K562 (cell line): ENCODE measurements at regions not wholly inside any gene's neighbourhood (a gene's known extent, or its start where the extent isn't known, plus 50 kb on each side); places are given as distances from the start of the nearest gene placed in this dataset.

Experiments used
- CHD4 ChIP-seq: fragments of 200-600 bp; sonication (generic); IDR thresholded peaks from 3 replicates; pipeline ENCODE4 v1.6.1; 2012; ENCODE audit warnings: low read depth, mild to moderate bottlenecking, mixed read lengths, low read length, inconsistent platforms; ENCODE audit not compliant: insufficient read depth, insufficient replicate concordance, poor library complexity, severe bottlenecking
- CTCF ChIP-seq, 3 experiments: IDR thresholded peaks in 2 of 3; conservative IDR thresholded peaks in 1 of 3; 2 replicates each; pipeline ENCODE4 v1.5.1; 2011 to 2012; ENCODE audit warnings: low read length in 3 of 3, mild to moderate bottlenecking in 3 of 3, control low read depth in 2 of 3, improper control_type of control experiment in 1 of 3, inconsistent platforms in 1 of 3, low read depth in 1 of 3, mixed read lengths in 1 of 3, moderate library complexity in 1 of 3; ENCODE audit not compliant: insufficient read depth in 2 of 3
- JUN ChIP-seq, 2 experiments: sonication (generic) in 1 of 2; formaldehyde crosslinking in 1 of 2; IDR thresholded peaks; 2 replicates each; pipeline versions ENCODE4 v1.6.1 to v1.8.0; 2012 to 2022; ENCODE audit warnings: borderline replicate concordance in 2 of 2, mild to moderate bottlenecking in 2 of 2, improper control_type of control experiment in 1 of 2, low read depth in 1 of 2, low read length in 1 of 2, missing genetic modification reagents in 1 of 2
- KAT2B ChIP-seq: IDR thresholded peaks from one replicate; pipeline ENCODE4 v1.6.1; 2012; ENCODE audit warnings: low read depth, mild to moderate bottlenecking, control low read depth, inconsistent platforms, low read length, moderate library complexity
- KLF6 ChIP-seq: fragments of 250-450 bp; sonication (Bioruptor Pico); IDR thresholded peaks from 2 replicates; pipeline ENCODE4 v1.4.0; 2020; ENCODE audit warnings: mild to moderate bottlenecking, moderate library complexity, borderline replicate concordance
- POLR2A ChIP-seq: fragments of 450-650 bp; conservative IDR thresholded peaks from 2 replicates; pipeline ENCODE4 v1.6.1; 2016
- SP1 ChIP-seq: sonication (generic); formaldehyde crosslinking; IDR thresholded peaks from 2 replicates; pipeline ENCODE4 v1.8.1; 2022; ENCODE audit warnings: mild to moderate bottlenecking, missing genetic modification reagents
- THRB ChIP-seq: fragments of 450-650 bp; formaldehyde crosslinking; conservative IDR thresholded peaks from 2 replicates; pipeline ENCODE4 v1.4.0; 2022; ENCODE audit warnings: mild to moderate bottlenecking, missing genetic modification characterization
- ZBTB43 ChIP-seq: sonication (generic); formaldehyde crosslinking; IDR thresholded peaks from 2 replicates; pipeline ENCODE4 v1.8.0; 2023; ENCODE audit warnings: mild to moderate bottlenecking, missing genetic modification reagents
- ZMIZ1 ChIP-seq, 2 experiments: fragments of 150-350 bp in 1 of 2; IDR thresholded peaks; 2 replicates each; pipeline ENCODE4 v1.6.1; 2012 to 2016; ENCODE audit warnings: low read depth in 2 of 2, low read length in 2 of 2, mild to moderate bottlenecking in 1 of 2, moderate library complexity in 1 of 2
- ZNF174 ChIP-seq: fragments of 250-450 bp; sonication (Bioruptor Pico); IDR thresholded peaks from 2 replicates; pipeline ENCODE4 v1.4.0; 2020; ENCODE audit warnings: mild to moderate bottlenecking
- TF ChIP-seq, protein P1 (sequence below): sonication (generic); formaldehyde crosslinking; IDR thresholded peaks from 2 replicates; pipeline ENCODE4 v1.8.1; 2022; ENCODE audit warnings: missing genetic modification reagents
- TF ChIP-seq, protein P2 (sequence below): fragments of 250-450 bp; sonication (Bioruptor Pico); IDR thresholded peaks from 2 replicates; pipeline ENCODE4 v1.8.0; 2021; ENCODE audit warnings: mild to moderate bottlenecking, moderate library complexity

DNA sequence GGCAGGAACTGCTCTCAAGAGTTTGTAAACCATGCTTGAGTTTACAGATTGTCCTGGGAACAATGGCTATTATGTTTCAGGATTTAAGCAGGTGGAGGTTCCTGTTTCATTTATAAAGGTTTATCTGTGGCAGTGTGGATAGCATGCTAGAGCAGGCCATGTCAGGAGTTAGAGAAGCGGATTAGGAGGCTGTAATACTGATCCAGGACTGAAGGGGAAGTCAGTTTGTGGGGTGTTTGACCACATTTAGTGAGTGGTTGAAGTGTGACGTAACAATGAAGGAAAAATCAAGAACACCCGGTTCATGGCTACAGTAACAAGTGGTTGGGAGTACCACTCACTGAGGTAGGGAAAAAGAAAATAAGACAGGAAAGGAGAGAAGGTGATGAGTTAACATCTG lies 299.0 kb downstream of the TLR4 start:
- no peak for TF ChIP-seq CTCF (IDR thresholded peaks at IDR 0.05 in 2 of 3, conservative IDR thresholded peaks at IDR 0.05 in 1 of 3; ENCODE audit: insufficient read depth in 2 of 3, low read depth in 1 of 3, low read length in 3 of 3)
- TF ChIP-seq, protein P1, sequence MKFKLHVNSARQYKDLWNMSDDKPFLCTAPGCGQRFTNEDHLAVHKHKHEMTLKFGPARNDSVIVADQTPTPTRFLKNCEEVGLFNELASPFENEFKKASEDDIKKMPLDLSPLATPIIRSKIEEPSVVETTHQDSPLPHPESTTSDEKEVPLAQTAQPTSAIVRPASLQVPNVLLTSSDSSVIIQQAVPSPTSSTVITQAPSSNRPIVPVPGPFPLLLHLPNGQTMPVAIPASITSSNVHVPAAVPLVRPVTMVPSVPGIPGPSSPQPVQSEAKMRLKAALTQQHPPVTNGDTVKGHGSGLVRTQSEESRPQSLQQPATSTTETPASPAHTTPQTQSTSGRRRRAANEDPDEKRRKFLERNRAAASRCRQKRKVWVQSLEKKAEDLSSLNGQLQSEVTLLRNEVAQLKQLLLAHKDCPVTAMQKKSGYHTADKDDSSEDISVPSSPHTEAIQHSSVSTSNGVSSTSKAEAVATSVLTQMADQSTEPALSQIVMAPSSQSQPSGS: no peak
- TF ChIP-seq KLF6 (CRISPR knock-in tag): no peak
- no peak for TF ChIP-seq POLR2A
- TF ChIP-seq CHD4: no peak
- no peak for TF ChIP-seq JUN (IDR thresholded peaks at IDR 0.05; ENCODE audit: borderline replicate concordance, low read depth, low read length)
- no peak for TF ChIP-seq JUN (CRISPR knock-in tag; IDR thresholded peaks at IDR 0.05; ENCODE audit: borderline replicate concordance)
- no peak for TF ChIP-seq ZBTB43 (CRISPR knock-in tag)
- no peak for TF ChIP-seq SP1 (CRISPR knock-in tag)
- TF ChIP-seq, protein P2, sequence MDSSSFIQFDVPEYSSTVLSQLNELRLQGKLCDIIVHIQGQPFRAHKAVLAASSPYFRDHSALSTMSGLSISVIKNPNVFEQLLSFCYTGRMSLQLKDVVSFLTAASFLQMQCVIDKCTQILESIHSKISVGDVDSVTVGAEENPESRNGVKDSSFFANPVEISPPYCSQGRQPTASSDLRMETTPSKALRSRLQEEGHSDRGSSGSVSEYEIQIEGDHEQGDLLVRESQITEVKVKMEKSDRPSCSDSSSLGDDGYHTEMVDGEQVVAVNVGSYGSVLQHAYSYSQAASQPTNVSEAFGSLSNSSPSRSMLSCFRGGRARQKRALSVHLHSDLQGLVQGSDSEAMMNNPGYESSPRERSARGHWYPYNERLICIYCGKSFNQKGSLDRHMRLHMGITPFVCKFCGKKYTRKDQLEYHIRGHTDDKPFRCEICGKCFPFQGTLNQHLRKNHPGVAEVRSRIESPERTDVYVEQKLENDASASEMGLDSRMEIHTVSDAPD: no peak
- TF ChIP-seq ZNF174: no peak
- TF ChIP-seq ZMIZ1 (IDR thresholded peaks at IDR 0.05; ENCODE audit: low read depth in 2 of 2, low read length in 2 of 2): no peak
- no peak for TF ChIP-seq KAT2B
- no peak for TF ChIP-seq THRB (CRISPR knock-in tag)
